ENCODE measurements at regions not wholly inside any gene's neighbourhood (a gene's known extent, or its start where the extent isn't known, plus 50 kb on each side); places are given as distances from the start of the nearest gene placed in this dataset.
"Not testable (repeated sequence)": the region's sequence is repeated elsewhere in the genome, so short reads cannot be mapped to it uniquely, and the experiment has no call there.

- not testable (repeated sequence) for DNase-seq (ENCODE audit: low read depth)
Measured at GRCh38 chr10:42187501-42188195, 450.7 kb downstream of the ZNF33B start.

GRCh38 chr10:42177793-42178689, 460.3 kb downstream of the ZNF33B start:
- DNase-seq (ENCODE audit: low read depth): not testable (repeated sequence)

GRCh38 chr10:42177077-42177792, 461.1 kb downstream of the ZNF33B start:
- DNase-seq (ENCODE audit: low read depth): no peak

GRCh38 chr10:42150428-42151061, 487.8 kb downstream of the ZNF33B start:
- DNase-seq (ENCODE audit: low read depth): no peak

- no peak for DNase-seq (ENCODE audit: low read depth)
Measured at GRCh38 chr10:42149722-42150427, 488.5 kb downstream of the ZNF33B start.

- DNase-seq (ENCODE audit: low read depth): no peak
Measured at GRCh38 chr10:42149027-42149700, 489.2 kb downstream of the ZNF33B start.

GRCh38 chr10:42146165-42146564, 492.2 kb downstream of the ZNF33B start:
- not testable (repeated sequence) for DNase-seq (ENCODE audit: low read depth)

- not testable (repeated sequence) for DNase-seq (ENCODE audit: low read depth)
Measured at GRCh38 chr10:42138023-42138422, 500.3 kb downstream of the ZNF33B start.

GRCh38 chr10:42113158-42113450, 525.3 kb downstream of the ZNF33B start:
- no peak for DNase-seq (ENCODE audit: low read depth)

GRCh38 chr10:42112331-42113157, 525.8 kb downstream of the ZNF33B start:
- DNase-seq (ENCODE audit: low read depth): no peak

- DNase-seq (ENCODE audit: low read depth): no peak
Measured at GRCh38 chr10:42111661-42112330, 526.6 kb downstream of the ZNF33B start.

GRCh38 chr10:42111076-42111475, 527.3 kb downstream of the ZNF33B start:
- DNase-seq (ENCODE audit: low read depth): no peak
